ENCODE measurements at regions not wholly inside any gene's neighbourhood (a gene's known extent, or its start where the extent isn't known, plus 50 kb on each side); places are given as distances from the start of the nearest gene placed in this dataset.
"Not testable (repeated sequence)": the region's sequence is repeated elsewhere in the genome, so short reads cannot be mapped to it uniquely, and the experiment has no call there.

GRCh38 chr6:81901551-81901966, 149.1 kb upstream of the TENT5A start:
- DNase-seq = no peak

GRCh38 chr6:81900616-81901015, 148.1 kb upstream of the TENT5A start:
- no peak for DNase-seq

- DNase-seq = peak in 3 of 4 experiments; percentile 5 to 22 (median 17)
These were observed 145.3 kb upstream of the TENT5A start for GRCh38 chr6:81897793-81898192.

DNA sequence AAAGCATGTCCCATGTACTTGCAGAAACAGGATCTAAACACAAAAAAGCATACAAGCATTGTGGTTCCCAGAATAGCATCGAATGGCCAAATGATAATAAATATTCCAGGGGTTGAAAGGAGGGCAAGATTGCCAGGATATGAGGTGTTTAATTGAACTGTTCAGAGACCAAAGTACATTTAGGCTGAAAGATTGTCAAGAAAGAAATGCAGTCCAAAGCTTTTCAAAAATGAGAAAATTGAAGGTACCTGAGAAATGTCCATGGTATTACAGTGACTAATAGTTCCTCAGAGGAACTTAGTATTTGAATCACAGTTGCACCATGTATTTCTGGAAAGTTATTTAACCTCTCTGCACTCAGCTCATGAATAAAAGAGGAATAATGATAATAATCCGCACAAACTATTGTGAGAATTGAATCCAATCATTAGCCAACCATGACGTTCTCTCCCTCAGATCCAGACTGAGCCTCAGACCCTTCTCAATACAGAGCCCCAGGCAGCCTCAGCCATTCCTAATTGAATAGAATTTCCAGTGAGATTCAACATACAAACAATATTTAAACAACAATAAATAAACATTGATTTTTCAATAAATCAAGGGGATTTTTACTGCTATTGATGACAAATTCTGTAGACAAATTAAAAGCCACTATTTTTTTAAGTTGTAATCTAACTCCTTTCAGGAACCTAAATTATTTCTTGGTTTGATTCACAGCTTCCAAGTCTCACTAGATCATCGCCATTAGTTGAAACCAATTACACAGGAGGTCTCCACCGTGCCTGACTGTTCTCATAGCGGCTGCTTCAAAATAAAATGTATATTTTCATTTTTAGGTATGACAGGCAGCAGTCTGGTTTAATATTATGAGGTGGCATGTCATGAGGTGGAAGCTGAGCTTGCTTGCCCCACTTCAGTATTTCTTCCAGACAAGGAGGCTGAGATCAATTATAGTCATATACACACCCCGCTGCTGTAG, 144.3 kb upstream of the TENT5A start:
- no peak for DNase-seq

DNA sequence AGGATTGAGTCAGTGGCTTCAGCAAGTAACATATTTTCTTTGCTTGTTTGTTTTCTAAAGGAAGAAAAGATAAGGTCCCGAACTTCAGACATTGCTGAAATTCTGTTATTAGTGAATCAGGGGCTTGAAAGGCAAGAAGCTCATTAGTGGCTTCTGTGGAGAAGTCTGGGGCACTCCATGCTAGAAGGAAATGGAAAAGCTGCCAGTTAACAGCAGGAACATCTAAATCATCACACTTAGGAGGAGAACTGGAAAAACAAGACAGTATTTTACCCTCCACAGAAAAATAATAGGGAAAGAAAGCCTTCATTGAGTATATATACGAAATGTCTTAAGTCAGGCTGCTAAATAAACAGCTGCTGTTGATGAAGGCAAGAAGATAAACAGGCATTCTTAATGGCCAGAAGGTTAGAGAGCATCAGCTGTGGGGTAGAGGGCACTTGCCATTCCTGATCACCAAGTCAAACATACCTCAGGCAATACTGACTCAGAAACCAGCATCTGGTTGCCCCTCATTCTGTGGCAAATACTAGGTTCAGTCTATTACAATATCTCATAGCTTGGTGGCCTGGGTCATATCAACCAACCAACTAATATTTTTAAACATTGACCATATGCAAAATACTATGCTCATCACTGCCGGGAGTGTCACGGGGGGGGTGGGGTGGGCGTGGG, 143.2 kb upstream of the TENT5A start:
- no peak for DNase-seq

GRCh38 chr6:81894788-81895271, 142.3 kb upstream of the TENT5A start:
- DNase-seq = no peak

- peak in 2 of 4 experiments; percentile 5 to 31 for DNase-seq
These were observed 141.8 kb upstream of the TENT5A start for GRCh38 chr6:81894306-81894705.

DNA sequence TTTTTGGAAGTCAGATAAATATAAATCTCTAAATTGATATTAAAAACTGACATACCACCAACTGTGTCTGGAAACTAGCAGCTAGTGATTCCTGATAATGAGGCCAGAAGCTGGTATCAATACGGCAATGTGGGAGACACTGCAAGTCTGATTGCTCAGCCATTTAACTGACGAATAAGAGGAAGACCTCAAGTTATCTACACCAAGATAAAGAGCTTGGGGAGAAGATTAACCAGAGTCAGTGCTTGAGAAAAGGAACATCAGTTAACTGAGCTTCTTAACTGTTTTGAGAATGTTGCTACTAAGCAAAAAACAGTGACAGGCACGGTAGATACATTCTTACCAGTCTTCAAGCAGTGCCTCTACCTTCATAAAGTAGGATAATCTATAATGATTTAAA, 140.4 kb upstream of the TENT5A start:
- DNase-seq = no peak

- DNase-seq = no peak
These were observed 139.4 kb upstream of the TENT5A start for GRCh38 chr6:81891874-81892273.

- no peak for DNase-seq
These were observed 138.4 kb upstream of the TENT5A start for GRCh38 chr6:81890846-81891245.

GRCh38 chr6:81889377-81890053, 137.0 kb upstream of the TENT5A start:
- DNase-seq = peak; percentile 27 to 63 (median 53)

DNA sequence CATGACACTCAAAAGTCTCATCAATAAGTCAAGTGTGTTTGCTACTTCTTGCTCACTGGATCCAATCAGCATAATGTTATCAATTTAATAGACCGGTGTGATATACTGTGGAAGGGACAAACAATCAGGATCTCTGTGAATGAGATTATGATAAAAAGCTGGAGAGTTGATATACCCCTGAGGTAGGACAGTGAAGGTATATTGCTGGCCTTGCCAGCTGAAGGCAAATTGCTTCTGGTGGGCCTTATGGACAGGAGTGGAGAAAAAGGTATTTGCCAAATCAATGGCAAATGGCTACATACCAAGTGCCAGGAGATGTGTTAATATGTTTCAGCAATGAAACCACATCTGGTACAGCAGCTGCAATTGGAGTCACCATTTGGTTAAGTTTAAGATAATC, 134.4 kb upstream of the TENT5A start:
- not testable (repeated sequence) for DNase-seq

GRCh38 chr6:81886157-81886556, 133.7 kb upstream of the TENT5A start:
- no peak for DNase-seq

DNA sequence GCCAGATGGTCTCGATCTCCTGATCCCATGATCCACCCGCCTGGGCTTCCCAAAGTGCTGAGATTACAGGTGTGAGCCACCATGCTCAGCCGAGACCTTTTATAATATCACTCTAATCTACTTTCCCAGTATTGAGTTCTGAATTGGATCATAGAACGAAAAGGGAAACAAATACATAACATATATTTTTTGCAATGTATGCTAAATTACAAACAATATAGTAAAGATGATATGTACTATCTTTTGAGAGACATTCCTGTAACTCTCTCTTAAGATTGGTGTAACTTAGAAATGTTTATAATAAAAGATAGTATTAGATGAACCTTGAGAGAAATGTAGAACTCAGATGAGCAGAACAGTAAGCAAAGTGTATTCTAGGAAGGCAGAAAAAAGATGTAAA, 129.2 kb upstream of the TENT5A start:
- no peak for DNase-seq

DNA sequence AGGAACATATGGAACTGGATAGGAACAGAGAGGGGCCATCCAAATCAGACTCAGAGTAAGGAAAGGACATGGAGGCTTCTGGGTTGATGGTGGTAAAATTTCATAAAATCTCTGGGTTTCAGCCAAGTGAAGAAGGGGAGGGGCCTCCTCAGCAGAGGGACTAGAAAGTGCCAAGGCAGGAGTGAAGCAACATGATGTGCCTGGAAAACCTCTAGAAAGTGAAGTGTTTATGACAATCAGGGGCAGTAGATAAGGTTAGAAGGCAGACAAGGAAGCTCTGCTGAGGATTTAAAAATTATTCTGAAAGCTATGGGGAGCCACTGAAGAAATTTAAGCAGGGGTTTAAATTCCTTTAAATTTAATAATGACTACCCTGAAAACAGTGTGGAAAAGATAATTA, 126.0 kb upstream of the TENT5A start:
- no peak for DNase-seq

DNA sequence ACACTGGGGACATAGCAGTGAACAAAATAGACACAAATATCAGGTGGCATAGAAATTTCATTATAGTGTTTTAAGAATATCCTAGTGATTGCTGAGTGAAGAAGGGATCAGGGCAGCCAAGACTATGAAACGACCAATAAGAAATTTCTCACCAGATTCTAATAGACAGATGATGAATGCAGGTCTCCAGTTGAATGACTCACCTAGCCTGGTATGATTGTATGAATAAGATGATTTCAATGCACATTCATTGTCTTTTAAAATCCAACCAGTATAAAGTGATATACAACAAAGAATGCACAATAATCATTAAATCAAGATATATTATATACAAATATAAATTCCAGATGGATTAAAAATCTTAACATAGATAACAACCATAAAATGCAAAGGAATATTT, 124.5 kb upstream of the TENT5A start:
- no peak for DNase-seq

DNA sequence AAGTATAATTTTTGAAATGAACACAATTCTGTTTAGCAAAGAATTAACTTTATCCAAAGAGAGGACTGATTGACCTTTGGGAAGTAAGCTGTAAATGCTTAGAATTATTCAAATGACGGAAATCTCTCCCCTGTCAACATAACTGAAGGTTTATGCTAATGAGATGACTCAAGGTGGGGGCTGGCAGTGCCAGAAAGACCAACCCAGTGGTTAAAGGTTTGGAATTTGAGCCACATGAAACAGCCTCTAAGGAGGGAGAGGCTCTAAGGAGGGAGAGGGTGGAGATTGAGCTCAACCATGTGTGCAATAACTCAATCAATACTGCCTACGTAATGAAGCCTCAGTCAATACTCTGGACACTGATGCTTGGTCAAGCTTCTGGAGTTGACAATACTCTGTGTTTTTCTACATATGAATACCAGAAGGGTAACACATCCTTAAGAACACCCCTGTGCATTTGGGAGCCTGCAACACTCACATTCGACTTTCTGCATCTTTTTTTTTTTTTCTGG, 123.4 kb upstream of the TENT5A start:
- no peak for DNase-seq

DNA sequence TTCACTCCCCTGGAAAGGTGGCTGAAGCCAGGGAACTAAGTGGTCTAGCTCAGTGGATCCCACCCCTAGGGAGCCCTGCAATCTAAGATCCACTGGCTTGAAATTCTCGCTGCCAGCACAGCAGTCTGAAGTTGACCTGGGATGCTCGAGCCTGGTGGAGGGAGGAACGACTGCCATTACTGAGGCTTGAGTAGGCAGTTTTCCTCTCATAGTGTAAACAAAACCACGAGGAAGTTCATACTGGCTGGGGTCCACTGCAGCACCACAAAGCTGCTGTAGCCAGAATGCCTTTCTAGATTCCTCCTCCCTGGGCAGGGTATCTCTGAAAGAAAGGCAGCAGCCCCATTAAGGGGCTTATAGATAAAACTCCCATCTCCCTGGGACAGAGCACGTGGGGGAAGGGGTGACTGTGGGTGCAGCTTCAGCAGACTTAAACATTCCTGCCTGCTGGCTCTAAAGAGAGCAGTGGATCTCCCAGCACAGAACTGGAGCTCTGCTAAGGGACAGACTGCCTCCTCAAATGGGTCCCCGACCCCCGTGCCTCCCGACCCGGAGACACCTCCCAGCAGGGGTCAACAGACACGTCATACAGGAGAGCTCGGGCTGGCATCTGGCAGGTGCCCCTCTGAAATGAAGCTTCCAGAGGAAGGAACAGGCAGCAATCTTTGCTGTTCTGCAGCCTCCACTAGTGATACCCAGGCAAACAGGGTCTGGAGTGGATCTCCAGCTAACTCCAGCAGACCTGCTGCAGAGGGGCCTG, 117.4 kb upstream of the TENT5A start:
- not testable (repeated sequence) for DNase-seq

GRCh38 chr6:81865712-81866111, 113.2 kb upstream of the TENT5A start:
- DNase-seq = no peak

DNA sequence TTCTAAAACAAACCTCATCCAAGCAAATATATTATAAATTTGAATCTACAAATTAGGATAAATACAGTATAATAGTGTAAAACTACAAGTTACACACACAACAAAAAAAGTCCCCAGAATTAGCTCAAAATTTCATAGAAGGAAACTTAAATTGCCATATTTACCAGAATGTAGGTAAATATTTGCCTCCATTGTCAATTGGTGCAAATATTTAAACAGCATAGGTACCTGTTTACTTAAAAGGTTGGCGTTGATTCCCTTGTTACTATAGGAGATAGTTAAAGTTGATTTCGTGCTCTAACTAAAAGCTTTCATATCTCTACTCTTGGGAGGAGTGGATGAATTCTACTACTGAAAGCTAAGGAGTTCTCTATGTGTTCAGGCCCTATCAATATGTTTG, 111.6 kb upstream of the TENT5A start:
- DNase-seq = no peak

GRCh38 chr6:81863123-81863522, 110.6 kb upstream of the TENT5A start:
- DNase-seq = no peak

DNA sequence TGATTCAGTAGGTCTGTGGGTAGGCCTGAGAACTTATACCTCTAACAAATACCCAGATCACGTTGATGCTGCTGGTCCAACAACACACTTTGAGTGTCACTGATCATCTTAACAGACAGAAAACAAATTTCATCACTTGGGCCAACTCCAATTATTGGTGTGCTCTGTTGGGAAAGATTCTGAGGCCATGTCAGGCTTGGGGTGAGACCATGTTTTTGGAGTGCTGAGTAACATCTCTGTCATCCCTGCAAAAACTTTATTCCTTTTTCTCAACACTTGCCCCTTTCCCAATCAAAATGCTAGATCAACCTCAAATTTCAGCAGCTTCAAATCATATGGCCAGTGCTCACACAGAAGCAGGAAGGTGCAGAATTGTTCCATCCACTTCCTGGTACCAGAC, 108.8 kb upstream of the TENT5A start:
- no peak for DNase-seq

Measured in suppressor macrophage (primary cell).